HG03432 (cell line): ENCODE measurements at regions not wholly inside any gene's neighbourhood (a gene's known extent, or its start where the extent isn't known, plus 50 kb on each side); places are given as distances from the start of the nearest gene placed in this dataset.
"Not testable (repeated sequence)": the region's sequence is repeated elsewhere in the genome, so short reads cannot be mapped to it uniquely, and the experiment has no call there.

ENCODE experiments used
- ATAC-seq: cut with Tn5 transposase; IDR thresholded peaks from one replicate; pipeline ENCODE4 v1.9.1; 2021; ENCODE audit warnings: mild to moderate bottlenecking, moderate library complexity; ENCODE audit not compliant: unreplicated experiment

DNA sequence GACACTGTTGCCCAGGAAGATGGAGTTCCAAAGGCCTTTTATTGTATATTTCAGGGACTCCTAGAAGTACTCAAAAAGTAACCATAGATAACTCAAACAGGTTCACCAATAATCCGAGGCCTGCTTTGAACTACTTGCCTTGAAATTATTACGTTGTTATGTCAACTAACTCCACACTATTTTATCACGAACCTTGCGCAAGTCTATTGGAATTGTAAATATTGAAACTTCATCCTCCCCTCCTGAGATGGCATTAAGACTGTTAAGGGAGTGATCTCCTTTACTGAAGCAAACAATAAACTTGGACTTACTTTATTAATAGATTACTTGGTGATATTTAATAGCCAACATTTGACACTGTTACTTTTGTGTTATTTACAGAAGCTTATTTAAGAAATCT lies 199.6 kb upstream of the GADL1 start:
- ATAC-seq = no peak

DNA sequence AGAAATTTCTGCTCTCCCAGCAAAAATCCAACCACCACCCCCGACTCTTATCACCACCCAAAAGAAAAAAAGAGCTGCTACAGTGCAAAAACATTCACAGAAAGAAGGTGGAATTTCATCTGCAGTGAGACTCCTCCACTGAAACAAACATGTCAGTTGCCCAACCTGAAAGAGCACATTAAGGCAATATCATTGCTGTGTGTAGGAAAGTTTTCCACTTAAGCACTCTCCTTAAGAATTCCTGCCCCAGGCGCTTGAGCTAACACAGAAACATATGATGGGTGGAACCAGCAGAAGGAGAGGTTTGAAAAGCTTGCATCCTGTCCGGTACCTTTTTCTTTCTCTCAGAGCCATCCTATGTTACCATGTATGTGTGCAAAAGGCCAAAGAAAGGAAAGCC lies 200.8 kb upstream of the GADL1 start:
- no peak for ATAC-seq

DNA sequence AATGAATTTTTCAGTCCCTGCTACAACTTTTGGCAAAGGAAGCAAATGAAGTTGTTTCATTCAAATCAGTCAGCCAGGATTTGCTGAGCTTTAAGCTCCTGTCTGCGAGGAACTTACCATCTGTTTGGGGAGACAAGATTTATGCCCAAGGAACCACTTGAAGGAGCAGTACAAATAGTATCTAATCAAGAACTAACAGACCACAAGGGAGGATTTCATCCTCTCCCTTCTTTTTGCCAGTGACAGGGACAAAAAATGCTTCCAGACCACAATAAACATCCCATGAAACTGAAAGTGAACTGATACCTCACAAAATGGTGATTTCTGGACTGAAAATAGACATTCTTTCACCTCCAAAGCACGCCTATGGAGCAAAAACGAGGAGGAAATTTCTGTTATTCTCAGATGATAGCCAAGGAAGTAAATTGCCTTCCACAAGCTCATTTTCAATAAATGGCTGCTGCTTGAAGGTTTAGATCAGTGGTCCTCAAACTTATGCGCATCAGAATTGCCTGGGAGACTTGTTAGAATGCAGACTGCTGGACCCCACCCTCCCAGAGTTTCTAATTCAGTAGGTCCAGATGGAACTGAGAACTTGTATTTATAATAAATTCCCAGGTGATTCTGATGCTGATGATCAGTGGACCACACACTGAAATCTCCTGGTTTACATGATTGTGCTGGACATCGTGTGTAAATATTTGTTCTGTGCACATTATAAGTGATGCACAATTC lies 202.4 kb upstream of the GADL1 start:
- peak; percentile 53 for ATAC-seq

DNA sequence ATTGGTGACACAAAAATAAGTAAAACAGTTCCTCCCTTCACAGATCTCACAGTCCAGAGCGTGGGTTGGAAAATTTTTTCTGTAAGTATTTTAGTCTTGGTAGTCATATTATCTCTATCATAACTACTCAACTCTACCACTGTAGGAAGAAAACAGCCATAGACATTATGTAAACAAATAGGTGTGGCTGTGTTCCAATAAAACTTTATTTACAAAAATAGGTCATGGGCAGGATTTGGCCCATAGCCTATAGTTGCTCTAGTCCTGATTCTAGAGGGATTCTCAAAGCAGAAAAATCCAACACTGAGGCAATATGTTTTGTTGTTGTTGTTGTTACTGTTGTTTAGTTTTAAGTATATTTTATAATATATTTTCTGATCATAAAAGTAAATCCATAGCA lies 206.1 kb upstream of the GADL1 start:
- no peak for ATAC-seq

DNA sequence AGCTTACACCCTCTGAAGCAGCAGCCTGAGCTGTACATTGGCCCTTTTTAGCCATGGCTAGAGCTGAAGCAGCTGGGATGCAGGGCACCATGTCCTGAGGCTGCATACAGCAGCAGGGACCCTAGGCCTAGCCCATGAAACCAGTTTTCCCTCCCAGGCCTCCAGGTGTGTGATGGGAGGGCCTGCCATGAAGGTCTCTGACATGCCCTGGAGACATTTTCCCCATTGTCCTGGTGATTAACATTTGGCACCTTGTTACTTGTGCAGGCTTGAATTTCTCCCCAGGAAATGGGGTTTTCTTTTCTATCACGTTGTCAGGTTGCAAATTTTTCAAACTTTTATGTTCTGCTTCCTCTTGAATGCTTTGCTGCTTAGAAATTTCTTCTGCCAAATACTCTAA lies 206.8 kb upstream of the GADL1 start:
- not testable (repeated sequence) for ATAC-seq

DNA sequence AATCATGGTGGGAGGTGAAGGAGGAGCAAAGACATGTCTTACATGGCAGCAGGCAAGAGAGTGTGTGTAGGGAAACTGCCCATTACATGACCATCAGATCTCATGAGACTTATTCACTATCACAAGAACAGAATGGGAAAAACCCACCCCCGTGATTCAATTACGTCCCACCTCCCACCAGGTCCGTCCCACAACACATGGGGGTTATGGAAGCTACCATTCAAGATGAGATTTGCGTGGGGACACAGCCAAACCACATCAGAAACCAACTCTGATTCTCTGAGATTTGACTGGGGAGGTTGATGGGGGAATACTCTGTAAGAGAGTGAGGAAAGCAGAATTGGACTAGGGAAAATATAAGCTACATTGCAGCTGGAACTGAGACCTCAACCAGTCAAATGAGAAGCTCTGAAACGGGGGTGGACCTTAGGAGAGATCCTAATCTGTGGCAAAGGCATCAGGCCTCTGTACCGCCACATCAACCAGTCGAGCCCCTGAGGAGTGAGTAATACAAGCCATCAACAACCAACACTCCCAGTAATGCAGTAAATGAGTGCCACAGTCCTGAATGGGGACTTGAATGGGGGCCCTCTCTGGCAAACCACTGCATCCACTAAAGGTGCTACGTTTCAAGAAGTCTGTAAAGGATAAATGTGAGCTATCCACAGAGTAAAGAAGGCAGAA lies 207.9 kb upstream of the GADL1 start:
- no peak for ATAC-seq

DNA sequence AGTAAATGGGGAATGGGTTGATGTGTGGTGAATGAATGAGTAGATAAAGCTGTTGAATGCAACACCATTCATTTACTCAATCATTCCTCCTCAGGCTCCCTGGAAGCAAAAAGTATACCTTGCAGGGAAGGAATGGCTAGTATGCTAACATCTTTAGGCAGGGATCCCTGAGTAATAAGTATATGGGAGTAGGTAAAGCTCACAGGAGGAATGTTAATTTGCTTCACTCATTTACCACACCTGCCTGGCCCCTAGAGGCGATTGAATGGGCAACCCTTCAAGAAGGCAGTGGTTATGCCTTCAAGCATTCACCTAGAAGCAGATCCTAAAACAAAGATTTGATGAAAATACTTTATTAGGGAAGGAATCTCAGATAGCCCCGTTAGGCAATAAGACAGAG lies 208.7 kb upstream of the GADL1 start:
- ATAC-seq = no peak

DNA sequence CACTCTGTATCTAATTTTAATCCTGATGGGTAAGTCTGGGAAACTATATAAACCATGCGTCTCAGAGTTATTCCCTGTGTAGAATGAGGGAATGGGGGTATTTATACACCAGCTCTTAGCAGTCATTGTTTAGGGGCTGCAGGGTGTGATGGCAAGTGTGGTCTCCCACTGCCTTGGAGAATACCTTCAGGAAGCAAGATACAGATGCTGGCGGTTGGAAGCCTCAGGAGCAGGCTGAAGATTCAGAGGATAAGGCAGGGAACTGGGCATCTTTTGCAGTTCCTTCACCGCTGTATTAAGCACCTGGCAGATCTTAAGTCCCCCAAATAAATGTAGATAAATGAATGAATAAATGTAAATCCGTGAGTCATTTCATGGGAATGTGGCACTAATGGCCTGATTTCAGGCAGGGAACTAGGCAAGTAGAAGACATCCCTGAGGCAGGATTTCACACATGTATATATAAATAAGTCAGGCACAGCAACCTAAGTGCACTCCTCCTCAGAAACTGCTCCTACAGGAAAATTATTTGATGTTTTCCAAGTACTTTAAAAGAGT lies 209.2 kb upstream of the GADL1 start:
- ATAC-seq = no peak

DNA sequence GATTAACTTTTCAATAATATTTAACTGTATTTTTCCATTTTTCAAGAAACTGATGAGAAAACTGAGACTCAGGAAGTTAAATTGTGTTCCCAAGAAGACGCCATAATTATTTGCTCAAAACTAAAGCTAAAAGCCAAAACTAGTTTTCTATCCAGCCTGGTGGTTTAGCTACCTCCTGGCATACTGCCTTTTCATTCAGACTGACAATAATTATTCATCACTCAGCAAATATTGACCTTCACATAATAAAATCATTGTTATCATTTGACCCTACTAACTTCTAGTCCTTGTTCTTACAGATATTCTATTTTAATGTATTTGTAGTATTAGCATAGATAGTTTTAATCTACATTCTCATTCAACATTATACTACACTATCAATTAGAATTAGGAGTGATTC lies 210.6 kb upstream of the GADL1 start:
- no peak for ATAC-seq

DNA sequence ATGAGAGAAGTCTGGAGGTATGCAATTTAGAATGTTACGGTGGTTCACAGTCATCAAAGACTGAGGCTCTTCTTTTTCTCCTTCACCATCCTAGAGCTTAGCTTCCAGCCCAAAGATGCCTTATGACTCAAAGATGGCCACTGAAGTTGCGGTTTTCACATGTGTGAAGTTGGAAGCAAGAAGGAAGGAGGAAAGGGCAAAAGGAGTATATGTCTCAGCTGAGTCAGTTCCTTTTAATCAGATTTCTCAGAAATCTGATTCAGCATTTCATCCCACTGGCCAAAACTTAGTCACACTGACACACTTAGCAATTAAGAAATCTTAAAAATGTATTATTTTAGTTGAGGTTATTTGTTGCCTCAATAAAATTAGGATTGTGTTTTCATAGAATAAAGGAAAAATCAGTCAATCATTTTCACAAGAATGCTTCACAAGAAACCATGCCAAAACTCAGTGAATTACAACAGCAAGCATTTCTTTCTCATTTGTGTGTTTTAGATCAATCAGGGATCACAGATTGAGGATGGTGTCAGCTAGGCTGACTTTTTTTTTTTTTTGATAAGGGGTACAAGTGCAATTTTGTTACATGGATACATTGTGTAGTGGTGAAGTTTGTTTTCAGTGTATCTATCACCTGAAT lies 211.1 kb upstream of the GADL1 start:
- ATAC-seq = no peak

DNA sequence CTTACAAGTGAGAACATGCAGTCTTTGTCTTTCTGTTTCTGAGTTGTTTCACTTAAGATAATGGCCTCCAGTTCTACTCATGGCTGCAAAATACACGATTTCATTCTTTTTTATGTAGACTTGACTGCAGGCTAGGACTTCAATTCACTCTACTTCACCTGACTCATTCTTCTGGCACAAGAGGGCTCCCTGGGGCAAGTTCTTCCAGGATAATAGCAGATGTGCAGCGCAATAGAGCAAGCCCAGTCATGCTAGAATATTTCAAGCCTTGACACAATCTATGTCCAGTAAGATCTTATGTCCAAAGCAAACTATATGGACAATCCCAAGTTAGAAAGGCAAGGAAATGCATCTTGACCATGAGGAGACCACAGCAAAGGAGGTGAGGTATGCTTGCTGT lies 211.7 kb upstream of the GADL1 start:
- no peak for ATAC-seq

DNA sequence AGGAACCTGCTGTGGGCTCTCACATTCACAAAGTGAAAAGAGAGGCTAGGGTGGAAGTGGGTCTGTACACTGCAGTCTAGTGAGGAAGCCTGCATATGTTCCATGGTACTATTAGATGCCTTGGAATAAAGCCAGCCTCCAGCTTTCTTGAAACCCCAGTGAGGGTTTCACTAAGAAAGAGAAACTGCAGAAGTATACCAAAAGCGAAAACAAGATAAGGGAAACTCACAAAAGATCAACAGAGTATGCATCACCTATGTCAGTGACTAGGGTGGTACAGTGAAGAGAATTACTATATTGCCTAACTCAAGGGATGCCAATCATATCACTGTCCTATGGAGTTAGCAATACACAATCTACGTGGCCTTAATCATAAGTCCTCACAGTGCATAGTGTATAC lies 212.5 kb upstream of the GADL1 start:
- ATAC-seq = peak; percentile 98

DNA sequence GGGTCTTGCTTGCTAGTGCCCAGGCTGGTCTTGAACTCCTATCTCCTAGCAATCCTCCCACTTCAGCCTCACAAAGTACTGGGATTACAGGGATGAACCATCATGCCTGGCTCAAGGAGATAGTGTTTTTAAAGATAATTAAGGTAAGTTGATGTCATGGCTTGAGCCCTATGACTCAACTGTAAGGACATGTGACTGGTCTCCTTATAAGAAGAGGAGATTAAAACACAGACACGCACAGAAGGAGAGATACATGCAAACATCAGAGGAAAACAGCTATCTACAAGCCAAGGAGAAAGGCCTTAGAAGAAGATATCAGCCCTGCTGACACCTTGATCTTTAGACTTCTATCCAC lies 220.4 kb upstream of the GADL1 start:
- ATAC-seq = no peak

DNA sequence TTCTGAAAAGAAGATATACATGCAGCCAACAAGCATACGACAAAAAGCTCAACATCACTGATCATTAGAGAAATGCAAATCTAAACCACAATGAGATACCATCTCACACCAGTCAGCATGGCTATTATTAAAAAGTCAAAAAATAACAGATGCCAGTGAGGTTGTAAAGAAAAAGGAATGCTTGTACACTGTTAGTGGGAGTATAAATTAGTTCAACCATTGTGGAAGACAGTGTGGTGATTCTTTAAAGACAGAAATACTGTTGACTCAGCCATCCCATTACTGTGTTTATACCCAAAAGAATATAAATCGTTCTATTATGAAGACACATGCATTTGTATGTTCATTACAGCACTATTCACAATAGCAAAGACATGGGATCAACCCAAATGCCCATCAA lies 221.1 kb upstream of the GADL1 start:
- ATAC-seq = not testable (repeated sequence)

DNA sequence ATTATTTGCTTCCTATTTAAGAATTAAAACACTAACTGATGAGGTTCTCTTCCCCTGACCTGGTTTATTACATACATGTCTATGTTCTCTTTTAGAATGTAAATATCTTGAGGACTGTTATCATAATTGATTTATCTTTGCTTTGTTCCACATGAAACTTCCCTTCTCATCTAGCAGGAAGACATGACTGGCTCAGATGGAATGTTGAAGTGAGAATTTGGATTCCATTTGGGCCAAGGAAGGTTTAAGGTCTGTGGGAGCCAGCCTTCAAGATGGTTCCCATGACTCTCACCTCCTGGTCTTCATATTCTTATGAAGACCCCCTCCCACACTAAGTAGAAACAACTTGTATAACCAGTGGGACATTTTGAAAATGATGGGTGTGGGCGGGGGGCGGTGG lies 222.2 kb upstream of the GADL1 start:
- ATAC-seq = no peak

DNA sequence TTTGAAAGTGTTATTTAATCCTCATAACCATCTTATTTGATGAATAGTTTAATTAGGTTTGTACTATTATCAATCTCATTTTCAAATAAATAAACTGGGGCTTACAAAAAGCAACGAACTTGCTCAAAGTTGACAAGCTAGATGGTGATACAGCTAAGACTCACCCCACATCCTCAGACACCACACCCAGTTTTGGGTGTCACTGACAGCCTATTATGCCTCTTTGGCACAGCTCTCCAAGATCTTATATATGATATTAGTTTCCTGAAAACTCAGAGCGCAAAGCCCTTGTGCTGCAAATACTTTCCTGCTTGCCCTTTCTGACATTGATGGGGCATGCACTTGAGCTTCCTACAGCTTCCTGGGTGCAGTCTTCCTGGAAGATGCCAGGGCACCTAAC lies 223.4 kb upstream of the GADL1 start:
- no peak for ATAC-seq

DNA sequence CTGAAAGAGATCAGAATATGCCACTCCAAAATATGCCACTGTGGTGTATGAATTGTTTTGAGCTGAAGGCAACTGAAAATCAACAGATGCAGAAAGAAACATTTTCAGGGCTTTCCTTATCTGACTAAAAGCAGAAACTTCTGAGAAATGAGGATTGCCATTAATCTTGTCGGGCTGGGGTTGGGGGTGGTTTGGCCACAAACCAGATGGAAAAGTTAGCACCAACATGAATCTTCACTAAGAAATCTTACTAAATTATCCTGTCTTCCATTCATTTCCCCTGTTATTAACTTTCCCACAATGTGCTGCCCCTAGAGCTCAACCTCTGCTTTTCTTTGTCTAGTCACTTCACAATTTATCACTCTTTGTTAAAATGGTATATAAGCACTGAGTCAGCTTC lies 229.9 kb upstream of the GADL1 start:
- ATAC-seq = no peak

DNA sequence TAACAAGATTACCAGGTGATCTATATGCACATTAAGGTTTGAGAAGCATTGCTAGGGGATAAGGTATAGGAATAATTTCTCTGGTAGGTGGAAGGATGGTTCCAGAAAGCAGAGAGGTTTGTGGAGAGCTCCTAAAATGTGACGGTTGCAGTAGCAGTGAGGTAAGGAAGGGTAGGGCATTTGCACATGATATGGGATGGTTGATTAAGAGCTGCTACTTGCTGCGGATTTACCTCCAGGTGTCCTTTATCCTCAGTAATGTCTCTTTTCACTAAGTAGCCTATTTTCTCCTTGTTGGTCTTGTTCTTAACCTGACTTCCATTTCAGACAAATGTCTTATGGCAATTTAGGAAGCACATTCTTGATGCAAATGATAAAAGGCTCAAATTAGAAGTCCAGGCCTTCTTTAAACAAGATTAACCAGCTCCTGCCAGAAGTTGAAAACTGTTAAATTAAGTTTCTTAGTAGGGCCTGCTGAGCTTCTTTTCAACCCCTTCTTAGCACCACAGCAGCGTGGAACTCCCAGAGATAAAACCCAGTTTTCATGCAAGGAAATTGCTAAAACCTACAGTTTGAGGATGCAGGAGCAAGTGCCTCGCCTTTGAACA lies 231.1 kb upstream of the GADL1 start:
- ATAC-seq = no peak

DNA sequence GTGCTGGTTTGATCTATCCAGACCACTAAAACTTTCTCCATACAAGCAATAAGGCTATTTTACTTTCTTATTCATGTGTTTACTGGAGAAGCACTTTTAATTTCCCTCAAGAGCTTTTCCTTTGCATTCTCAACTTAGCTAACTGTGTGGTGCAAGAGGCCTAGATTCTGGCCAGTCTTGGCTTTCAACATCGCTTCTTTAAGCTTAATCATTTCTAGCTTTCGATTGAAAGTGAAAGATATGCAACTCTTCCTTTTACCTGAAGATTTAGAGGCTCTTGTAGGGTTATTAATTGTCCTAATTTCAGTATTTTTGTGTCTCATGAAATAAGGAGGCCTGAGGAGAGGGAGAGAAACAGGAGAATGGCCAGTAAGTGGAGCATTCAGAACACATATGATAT lies 234.8 kb upstream of the GADL1 start:
- peak; percentile 65 for ATAC-seq

DNA sequence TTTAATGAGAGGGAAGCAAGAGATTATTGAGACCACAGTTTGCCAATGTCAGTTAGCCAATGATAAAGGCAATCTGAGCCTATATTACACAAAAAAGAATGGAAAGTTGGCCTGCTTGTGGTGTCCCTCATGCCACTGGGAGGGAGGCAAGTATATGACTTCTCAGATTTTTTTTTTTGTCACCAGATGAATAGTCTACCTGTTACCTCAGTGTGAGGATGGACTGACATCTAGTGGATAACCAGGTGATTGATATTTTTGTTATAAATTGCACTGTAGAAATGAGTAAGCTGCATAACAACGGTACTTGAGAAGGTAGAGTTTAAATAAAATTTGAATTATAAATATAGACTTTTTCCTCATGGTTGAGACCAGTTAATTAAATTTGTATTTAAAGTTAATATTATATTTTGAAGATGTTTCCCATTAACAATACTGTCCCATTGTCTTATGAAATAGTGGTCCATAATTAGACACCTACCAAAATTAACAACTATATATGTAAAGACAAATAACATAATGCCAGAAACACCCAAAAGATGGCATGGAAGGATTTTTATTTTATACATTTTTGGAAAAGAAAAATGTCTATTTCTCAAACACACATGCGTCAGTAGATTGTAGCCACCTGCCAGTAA lies 237.8 kb upstream of the GADL1 start:
- peak; percentile 58 for ATAC-seq

DNA sequence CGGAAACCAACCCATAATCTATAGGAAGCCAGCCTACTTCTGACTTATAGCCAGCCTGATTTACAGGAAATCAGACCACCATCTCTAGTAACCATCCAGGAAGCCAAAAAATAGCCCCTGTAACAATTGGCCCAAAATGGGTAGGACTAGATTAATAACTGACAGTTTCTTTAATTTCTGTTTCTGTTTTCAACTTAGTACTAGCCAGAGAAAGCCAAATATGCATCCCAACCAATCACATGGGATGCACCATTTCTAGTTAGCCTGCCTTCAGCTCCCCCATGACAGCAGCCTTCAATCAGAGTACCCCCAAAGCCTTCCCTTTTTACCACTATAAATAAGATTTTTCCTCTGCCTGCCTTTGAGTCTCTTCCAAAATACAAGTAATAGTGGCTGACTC lies 239.1 kb upstream of the GADL1 start:
- ATAC-seq = no peak
